ELR (cell line): ENCODE measurements at regions not wholly inside any gene's neighbourhood (a gene's known extent, or its start where the extent isn't known, plus 50 kb on each side); places are given as distances from the start of the nearest gene placed in this dataset.
"Not testable (repeated sequence)": the region's sequence is repeated elsewhere in the genome, so short reads cannot be mapped to it uniquely, and the experiment has no call there.

Experiments
- DNase-seq: peaks from one replicate; pipeline ENCODE4 v3.0.0-alpha.2; 2015; ENCODE audit warnings: low read depth

- DNase-seq: no peak
Measured at GRCh38 chr2:185384822-185385560, 353.6 kb upstream of the FSIP2 start.

GRCh38 chr2:185388226-185388625 lies 350.4 kb upstream of the FSIP2 start:
- no peak for DNase-seq

- no peak for DNase-seq
Measured at GRCh38 chr2:185391543-185391942, 347.1 kb upstream of the FSIP2 start.

- no peak for DNase-seq
Measured at GRCh38 chr2:185393091-185393490, 345.5 kb upstream of the FSIP2 start.

- DNase-seq: no peak
Measured at GRCh38 chr2:185402474-185402873, 336.1 kb upstream of the FSIP2 start.

- no peak for DNase-seq
Measured at GRCh38 chr2:185404578-185404977, 334.0 kb upstream of the FSIP2 start.

GRCh38 chr2:185417111-185417510 lies 321.5 kb upstream of the FSIP2 start:
- DNase-seq: peak; percentile 25

- no peak for DNase-seq
Measured at GRCh38 chr2:185417688-185418087, 320.9 kb upstream of the FSIP2 start.

GRCh38 chr2:185424958-185425629 lies 313.5 kb upstream of the FSIP2 start:
- DNase-seq: not testable (repeated sequence)

GRCh38 chr2:185428000-185428399 lies 310.6 kb upstream of the FSIP2 start:
- DNase-seq: no peak

GRCh38 chr2:185433824-185434223 lies 304.8 kb upstream of the FSIP2 start:
- DNase-seq: peak; percentile 75

GRCh38 chr2:185436787-185437372 lies 301.7 kb upstream of the FSIP2 start:
- DNase-seq: no peak

GRCh38 chr2:185441486-185442005 lies 297.1 kb upstream of the FSIP2 start:
- no peak for DNase-seq

- DNase-seq: peak; percentile 64
Measured at GRCh38 chr2:185456517-185456916, 282.1 kb upstream of the FSIP2 start.

- DNase-seq: no peak
Measured at GRCh38 chr2:185463481-185463880, 275.1 kb upstream of the FSIP2 start.

- no peak for DNase-seq
Measured at GRCh38 chr2:185466915-185467314, 271.7 kb upstream of the FSIP2 start.

- DNase-seq: no peak
Measured at GRCh38 chr2:185471441-185471840, 267.2 kb upstream of the FSIP2 start.

- no peak for DNase-seq
Measured at GRCh38 chr2:185472574-185472973, 266.0 kb upstream of the FSIP2 start.

GRCh38 chr2:185473838-185474237 lies 264.8 kb upstream of the FSIP2 start:
- no peak for DNase-seq

- DNase-seq: peak; percentile 13
Measured at GRCh38 chr2:185475914-185476313, 262.7 kb upstream of the FSIP2 start.

GRCh38 chr2:185477452-185477851 lies 261.2 kb upstream of the FSIP2 start:
- peak; percentile 40 for DNase-seq

GRCh38 chr2:185484602-185485001 lies 254.0 kb upstream of the FSIP2 start:
- no peak for DNase-seq

- no peak for DNase-seq
Measured at GRCh38 chr2:185502351-185502750, 236.3 kb upstream of the FSIP2 start.
